UCSD-AML1 (cell line): ENCODE measurements at regions not wholly inside any gene's neighbourhood (a gene's known extent, or its start where the extent isn't known, plus 50 kb on each side); places are given as distances from the start of the nearest gene placed in this dataset.
"Not testable (repeated sequence)": the region's sequence is repeated elsewhere in the genome, so short reads cannot be mapped to it uniquely, and the experiment has no call there.

ENCODE experiments used
- DNase-seq: peaks from one replicate; lab custom pipeline; 2025; ENCODE audit not compliant: unreplicated experiment; lab: John Stamatoyannopoulos, UW

DNA sequence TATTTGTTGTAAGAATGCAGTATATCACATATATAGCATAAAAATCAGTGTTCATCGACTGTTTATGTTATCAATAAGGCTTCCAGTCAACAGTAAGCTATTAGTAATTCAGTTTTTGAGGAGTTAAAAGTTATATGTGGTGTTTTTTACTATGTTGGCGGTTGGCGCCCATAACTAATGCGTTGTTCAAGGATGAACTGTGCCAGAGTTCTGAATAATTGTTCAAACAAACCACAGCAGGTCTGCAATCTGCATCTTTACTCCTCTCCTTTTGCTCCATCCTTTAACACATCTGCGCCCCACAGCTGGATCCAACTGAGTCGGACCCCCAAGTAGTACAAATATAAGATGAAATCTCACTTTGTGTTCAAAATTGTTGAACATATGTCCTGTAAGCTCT lies 836.1 kb downstream of the LTN1 start:
- no peak for DNase-seq

DNA sequence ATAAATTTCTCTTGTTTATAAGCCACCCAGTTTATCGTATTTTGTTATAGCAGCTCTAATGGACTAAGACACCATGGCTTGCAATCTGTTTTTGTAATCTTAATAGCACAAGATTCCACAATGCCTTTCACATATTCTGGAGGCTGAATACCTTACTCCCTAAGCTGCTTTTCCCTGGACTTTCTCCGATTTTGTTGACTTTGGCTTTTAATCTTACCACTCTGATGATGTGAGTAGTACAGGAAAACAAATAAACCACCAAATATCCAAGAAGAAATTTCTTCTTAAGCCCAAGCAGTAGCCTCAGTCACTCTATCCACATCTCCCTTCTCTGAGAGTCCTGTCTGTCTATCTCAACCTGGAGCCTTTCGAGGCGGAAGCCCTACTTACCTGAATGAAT lies 838.6 kb downstream of the LTN1 start:
- no peak for DNase-seq

DNA sequence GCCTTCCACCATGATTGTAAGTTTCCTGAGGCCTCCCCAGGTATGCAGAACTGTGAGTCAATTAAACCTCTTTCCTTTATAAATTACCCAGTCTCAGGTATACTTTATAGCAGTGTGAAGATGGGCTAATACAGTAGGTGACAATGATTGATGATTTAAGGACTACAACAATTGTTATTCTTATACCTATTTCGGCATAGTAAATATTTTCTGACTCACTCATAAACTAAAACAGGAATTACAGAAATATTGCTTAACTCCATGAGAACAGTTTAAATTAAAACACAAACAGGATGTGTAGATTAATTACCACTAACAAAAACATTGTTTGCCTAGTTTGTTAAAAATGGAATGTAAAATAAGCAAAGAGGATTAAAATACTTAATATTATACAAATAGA lies 839.9 kb downstream of the LTN1 start:
- DNase-seq, result no peak

DNA sequence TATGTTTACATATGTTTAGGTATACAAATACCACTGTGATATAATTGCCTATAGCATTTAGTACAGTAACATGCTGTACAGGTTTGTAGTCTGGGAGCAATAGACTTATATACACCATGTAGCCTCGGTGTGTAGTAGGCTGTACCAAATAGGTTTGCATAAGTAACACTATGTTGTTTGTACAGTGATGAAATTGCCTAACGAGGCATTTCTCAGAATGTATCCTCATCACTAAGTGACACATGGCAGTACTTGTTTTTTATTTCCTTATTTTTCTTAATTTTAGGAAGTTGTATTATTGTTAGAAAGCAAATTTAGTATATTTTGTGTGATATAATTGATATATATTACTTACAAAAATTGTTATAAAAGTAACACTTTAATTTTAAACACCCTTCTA lies 840.9 kb downstream of the LTN1 start:
- no peak for DNase-seq

DNA sequence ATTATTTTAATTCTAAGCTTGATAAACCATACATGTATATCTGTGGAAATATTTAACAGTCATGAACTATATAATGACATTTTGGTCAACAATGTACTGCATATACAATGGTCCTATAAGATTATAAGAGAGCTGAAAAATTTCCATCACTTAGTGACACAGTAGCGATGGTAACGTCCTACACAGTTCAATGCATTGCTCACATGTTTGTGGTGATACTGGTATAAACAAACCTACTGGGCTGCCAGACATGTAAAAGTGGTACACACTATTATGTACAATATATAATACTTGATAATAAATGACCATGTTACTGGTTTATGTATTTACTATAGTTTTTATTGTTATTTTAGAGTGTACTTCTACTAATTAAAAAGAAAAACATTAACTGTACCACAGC lies 841.9 kb downstream of the LTN1 start:
- DNase-seq, result no peak

DNA sequence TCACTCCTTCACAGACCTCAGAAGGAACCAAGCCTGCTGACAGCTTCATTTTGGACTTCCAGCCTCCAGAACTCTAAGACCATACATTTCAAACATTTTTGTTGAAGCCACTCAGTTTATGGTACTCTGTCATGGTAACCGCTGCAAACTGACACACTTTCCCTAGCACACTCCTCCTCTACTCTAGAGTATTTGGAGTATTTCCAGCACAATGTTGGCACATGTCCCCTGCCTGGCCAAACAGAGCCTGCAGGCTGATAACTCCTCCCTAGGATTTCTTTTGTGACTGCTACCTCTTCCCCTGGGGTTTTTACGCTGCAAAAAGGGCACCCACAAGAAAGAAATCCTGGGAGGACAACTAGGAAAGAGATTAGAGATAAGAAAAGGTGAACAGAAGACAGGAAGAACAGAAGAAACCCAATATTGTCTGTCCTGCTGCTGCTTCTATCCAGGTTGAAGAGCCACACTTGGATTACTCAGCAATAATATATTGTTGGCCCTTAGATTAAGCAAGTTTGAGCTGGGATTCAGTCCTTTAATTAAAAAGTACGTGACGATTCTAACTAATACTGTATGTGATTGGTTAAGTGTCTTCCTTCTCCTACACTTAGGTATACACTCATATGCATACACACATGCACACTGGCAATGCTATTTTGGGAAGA lies 844.1 kb downstream of the LTN1 start:
- DNase-seq, result no peak

DNA sequence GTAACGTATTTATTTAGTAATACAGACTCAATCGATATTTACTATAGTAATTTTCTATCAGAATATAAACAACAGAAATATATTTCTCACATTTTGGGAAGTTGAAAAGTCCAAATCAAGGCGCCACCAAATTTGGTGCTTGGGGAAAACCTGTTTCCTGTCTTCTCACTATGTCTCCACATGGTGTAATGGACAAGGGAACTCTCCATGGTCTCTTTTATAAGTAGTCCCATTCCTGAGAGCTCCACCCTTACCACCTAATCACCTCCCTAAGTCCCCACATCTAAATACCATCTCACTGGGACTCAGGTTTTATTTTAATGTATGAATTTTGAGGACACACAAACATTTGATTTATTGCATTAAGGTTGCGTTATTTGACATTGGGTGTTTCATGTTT lies 848.0 kb downstream of the LTN1 start:
- DNase-seq, result no peak

DNA sequence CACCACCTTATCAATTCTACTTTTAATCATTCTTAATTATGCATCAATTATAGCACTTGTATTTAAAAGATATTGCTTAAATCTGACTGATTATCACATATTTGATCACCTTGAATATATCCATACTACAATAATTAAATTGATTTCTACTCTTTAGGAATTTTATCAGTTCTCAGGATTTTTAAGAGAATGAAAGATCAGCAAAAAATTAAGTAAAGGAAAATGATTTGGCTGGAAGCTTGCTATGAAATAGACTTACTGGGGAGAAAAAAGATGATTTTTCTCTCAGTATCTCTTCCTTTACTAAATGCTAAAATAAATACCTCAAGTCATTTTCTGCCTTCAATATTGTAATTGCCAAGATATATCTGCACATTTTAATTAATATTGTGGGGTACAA lies 848.6 kb downstream of the LTN1 start:
- no peak for DNase-seq

DNA sequence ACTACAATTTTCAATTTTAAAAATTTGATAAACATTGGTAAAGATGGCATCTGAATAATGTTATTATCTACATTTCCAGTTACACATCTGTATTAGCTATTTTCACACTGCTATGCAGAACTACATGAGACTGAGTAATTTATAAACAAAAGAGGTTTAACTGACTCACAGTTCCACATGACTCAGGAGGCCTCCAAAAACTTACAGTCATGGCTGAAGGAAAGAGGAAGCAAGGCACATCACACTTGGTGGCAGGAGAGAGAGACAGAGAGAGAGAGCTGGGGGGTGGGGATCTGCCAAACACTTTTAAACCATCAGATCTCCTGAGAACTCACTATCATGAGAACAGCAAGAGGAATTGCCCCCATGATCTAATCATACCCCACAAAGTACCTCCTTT lies 850.0 kb downstream of the LTN1 start:
- no peak for DNase-seq

DNA sequence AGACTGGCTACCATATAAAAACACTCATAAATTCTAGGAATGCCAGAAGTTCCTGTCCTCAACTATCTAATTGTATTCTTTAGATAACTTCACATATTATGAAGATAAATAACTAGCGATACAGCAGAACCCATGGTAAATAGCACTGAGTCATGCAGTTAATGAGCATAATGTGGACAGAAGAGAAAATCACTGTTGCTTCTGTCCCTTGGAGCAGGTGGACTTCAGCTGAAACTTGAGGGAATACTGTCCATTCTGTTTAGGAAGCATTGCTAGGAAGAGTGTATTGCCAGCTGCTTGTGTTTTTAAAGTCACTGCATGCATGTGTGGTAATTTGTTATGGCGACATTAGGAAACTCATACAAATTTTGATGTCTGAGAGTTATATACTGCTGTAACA lies 854.4 kb downstream of the LTN1 start:
- DNase-seq, result no peak

DNA sequence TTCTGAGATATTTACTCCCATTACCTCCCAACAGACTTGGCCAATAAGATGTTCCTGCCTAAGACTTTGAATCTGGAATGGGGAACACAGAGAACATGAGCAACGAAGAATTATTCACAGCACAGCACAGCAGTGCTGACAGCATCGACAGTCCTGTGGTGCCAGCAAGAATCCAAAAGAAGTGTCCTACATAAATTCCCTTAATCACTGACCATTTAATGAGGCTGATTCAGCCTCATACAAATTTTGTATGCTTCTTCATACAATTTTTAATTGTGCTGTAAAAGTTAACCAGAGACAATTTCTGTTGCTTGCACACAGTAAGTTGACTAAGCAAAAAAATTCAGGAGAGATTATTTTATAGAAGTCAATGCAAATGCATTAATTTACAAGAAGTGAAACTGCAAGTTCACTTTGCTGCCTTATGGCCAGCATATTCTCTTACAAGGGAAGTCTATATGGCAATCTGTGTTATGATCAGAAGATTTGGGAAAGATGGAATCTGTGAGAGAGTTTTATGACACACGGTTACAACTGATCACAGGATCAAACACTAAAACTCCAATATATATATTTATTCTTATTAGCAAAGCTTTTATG lies 855.9 kb downstream of the LTN1 start:
- no peak for DNase-seq

DNA sequence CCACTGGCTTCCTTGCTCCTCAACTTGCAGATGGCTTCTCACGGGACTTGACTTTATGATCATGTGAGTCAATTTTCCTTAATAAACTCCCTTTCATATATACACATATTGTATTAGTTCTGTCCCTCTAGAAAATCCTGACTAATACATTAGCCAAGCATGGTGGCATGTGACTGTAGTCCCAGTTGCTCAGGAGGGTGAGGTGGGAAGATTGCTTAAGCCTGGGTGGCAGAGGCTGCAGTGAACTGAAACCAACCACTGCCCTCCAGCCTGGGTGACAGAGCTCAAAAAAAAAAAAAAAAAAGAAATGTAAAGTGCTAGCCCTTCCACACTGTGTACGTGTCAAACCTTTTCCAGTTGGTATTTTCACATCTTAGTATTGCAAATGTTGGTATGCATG lies 857.0 kb downstream of the LTN1 start:
- no peak for DNase-seq

DNA sequence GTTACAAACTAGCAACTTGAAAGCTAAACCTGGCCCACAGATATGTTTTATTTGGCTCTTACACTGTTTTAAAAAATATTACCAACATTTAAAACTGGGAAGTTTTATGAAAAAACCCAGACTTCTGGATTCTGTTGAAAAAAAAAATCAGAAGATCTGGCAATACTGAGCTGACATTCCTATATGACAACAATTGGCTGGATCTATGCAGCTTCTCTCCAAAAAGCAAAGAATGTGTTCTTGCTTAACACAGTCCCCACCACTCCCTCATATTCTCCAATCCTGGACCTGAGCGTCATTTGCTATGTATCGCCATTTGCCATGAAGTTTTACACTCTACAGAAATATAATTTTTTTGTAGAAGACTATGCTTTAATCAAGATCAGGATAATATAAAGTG lies 859.6 kb downstream of the LTN1 start:
- DNase-seq, result no peak

DNA sequence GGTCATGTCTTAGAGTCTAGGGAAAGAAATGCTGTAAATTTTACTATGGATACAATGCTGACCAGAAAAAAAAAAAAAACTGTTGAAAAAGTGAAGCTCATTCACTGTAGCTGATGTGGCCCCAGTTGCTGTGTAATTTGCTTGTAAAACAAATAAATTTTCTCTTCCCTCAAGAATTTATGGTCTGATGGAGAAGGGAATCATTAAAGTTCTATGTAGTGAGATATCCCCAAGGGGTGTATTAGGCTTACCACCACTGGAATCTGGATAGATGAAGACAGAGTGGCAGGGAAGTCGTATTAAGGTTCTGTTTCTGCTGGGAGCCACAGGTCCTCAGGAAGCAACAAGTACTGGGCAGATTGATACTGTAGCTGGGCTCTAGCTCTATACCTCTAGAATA lies 860.0 kb downstream of the LTN1 start:
- no peak for DNase-seq

DNA sequence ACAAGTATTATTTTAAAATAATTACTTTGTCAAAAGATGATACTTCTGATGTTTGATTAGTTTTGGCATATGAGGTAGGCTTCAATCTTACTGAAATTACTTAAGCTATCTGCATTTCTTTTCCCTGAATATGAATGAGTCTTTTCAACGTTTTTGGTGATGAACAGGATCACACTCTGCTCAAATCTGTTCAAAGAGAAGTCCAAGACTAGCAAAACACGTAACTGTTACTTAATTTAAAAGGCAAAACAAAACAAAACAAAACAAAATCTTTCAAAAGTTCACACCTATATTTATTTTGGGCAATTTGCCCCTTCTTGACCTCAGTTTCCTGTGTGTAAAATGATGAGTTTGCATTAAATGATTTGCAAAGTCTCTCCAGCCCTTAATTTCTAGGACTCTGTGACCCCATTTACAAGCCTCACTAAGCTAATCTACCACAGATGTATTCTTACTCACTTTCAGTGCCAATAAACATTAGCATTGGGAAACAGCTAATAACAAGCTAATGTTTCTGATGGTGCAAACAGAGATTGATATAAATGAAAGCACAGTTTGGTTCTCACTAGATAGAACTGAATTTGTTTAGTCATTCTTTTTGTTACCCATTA lies 865.4 kb downstream of the LTN1 start:
- no peak for DNase-seq

DNA sequence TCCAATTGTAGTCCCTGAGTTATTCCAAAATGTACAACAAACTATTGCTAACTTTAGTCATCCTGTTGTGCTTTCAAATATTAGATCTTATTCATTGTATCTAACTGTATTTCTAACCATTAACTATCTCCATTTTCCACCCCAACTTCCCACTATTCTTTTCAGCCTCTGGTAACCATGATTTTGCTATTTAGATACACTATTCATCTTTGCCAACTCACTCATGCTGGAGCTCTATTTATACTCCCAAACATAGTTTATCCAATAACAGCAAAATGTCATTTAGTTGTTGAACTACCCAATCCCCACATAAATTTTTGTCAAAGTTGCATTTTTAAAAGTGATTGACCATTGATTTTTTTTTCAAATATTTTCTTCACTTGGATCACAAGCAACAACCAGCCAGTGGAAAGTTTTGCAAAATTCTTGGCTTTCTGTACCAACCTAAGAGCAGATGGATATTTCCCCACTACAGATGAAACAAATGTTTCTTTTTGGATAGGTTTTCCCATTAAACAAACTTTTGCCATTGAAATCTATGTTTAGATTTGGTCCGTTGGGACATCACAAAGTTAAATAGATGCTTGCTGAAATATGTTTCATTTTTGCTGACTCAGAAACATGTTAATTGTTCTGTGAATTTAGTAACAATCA lies 866.0 kb downstream of the LTN1 start:
- DNase-seq, result no peak

DNA sequence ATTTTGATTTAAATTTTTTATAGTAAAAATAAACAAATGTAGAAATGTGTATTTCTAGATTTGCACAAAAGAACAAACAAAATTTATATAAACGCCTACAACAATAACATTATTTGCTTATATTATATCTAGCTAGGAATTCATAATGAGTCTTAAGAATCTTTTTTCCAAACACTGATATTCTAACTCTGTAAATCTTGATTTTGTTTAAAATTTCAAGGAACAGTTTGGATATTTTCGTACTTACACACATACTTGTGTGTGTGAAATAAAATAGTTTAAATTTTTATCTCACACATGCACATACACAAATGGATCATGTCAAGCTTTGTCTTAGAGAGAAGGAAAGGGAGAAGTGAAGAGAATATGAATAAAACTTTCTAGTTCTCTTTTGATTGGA lies 868.1 kb downstream of the LTN1 start:
- DNase-seq, result no peak

DNA sequence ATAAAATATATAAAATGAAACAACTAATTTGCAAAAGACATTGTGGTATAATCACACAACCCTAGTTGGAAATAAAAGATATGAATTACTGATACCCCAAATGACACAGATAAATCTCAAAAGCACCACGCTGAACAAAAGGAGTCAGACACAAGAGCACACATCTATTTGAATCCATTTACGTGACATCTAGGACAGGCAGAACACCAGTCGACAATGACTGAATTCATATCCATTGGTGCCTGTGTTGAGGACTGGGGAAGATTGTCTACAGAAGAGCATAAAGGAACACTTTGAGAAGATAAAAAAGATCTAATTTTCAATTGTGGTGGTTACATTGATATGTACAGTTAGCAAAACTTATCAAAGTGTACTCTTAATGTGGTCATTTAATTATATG lies 874.1 kb downstream of the LTN1 start:
- DNase-seq, result no peak

DNA sequence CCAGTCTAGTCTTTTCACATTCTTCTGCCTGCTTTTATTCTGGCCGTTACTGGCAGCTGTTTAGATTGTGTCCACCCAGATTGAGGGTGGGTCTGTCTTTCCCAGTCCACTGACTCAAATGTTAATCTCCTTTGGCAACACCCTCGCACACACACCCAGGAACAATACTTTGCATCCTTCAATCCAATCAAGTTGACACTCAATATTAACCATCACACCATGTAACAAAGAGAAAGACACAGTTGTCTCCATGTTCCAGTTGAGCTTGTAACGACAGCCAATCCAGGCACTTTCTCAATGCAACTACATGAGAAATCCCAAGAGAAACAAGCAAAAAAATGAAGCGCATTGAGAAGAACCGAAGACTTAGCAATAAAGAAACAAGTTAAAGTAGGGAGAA lies 877.7 kb downstream of the LTN1 start:
- not testable (repeated sequence) for DNase-seq

DNA sequence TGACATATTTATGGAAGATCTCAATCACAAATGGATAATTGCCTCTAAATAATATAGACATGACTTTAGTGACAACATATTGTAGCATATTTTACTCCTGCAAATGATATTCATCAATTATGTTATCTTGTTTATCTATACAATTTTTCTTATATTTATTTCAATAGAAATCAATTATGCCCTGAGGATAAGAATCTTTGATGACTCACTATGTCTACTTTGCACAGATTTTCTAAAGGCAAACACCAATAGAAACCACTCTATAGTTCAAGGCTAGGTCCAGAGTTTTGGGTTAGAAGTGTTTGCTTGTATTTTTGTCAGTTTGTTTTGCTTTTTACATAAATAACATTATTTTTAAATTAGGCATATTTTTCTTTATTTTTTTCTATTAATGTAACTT lies 879.0 kb downstream of the LTN1 start:
- no peak for DNase-seq

DNA sequence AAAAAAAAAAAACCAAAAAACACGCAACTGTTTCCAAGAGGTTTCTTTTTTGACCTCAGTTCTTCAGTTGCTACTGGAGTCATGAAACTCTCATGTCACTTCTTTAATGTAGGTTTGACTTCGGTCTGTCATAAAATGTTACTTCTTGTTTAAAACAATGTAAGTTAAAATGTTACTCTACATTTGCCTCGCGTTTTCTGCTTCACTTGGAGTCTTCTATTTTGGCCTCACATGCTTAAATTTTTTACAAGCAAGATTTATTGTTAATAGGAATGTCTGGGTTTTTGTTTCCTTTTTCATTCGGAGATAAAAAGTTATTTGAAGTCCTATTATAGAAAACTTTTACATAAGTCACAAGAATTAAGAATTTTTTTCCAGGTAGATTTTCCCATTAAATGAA lies 880.2 kb downstream of the LTN1 start:
- no peak for DNase-seq

DNA sequence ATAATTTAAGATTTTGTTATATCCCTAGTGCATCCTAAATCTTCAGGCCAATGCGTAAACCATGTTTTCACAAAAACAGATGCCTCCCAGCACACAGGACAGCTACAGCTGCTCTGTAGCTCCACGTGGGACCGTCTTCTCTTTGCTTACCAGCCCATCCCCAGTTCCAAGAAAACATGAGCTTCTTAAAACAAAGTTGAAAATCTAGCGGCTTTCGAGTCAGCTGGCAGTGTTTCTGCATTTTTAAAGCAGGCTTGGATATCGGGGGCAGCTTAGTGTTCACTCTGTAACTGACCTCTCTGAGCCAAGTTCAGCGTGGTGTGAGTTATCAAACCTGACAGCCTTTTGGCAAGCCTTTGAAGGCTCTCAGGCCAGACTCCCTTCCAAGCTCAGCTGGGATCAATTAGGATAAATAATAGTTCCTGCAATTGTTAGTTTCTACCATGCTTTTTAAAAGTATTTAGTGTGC lies 881.5 kb downstream of the LTN1 start:
- DNase-seq, result no peak
